OCI-LY7 (cell line): ENCODE measurements at regions not wholly inside any gene's neighbourhood (a gene's known extent, or its start where the extent isn't known, plus 50 kb on each side); places are given as distances from the start of the nearest gene placed in this dataset.

Experiments used
- BruUV-seq: library from RNA; stranded (reverse); fragments of 400-500 nt; replicated peaks from 2 replicates; lab custom pipeline; 2021; lab: Mats Ljungman, UMichigan
- CTCF ChIA-PET: fragments of 300-600 bp; sonication (Branson Sonifier 250); formaldehyde crosslinking; loops from one replicate; lab custom pipeline; 2022; ENCODE audit warnings: antibody characterized with exemption; ENCODE audit not compliant: unreplicated experiment; lab: Charles Lee
- POLR2A ChIA-PET: fragments of 300-600 bp; sonication (Branson Sonifier 250); formaldehyde crosslinking; loops from one replicate; lab custom pipeline; 2022; ENCODE audit warnings: antibody characterized with exemption; lab: Charles Lee
- DNase-seq: peaks from one replicate; pipeline ENCODE4 v3.0.0-alpha.2; 2015; ENCODE audit warnings: low spot score
- H2AFZ ChIP-seq: fragments of 200-600 bp; sonication (generic), shearing (Covaris generic); 2 replicates; pipeline ENCODE4 v1.6.1; 2014; ENCODE audit warnings: mild to moderate bottlenecking, antibody characterized with exemption, low read length, moderate library complexity
- H3K27ac ChIP-seq: fragments of 200-600 bp; sonication (generic); 2 replicates; pipeline ENCODE4 v1.5.1; 2014; ENCODE audit warnings: mixed run types, low read depth, mild to moderate bottlenecking, moderate library complexity, low read length, inconsistent platforms; ENCODE audit not compliant: poor library complexity, severe bottlenecking
- H3K36me3 ChIP-seq: fragments of 200-600 bp; sonication (generic); 2 replicates; pipeline ENCODE4 v1.6.1; 2014; ENCODE audit warnings: mild to moderate bottlenecking, antibody characterized with exemption, low read length, moderate library complexity, mixed read lengths; ENCODE audit not compliant: insufficient read depth
- H3K4me1 ChIP-seq: fragments of 200-600 bp; sonication (generic); 2 replicates; pipeline ENCODE4 v1.5.1; 2014; ENCODE audit warnings: mild to moderate bottlenecking, low read length; ENCODE audit not compliant: insufficient read depth, poor library complexity, severe bottlenecking
- H3K4me2 ChIP-seq: fragments of 200-600 bp; sonication (generic); 2 replicates; pipeline ENCODE4 v1.6.1; 2014; ENCODE audit warnings: mild to moderate bottlenecking, low read length
- H3K4me3 ChIP-seq: fragments of 200-600 bp; sonication (generic); 2 replicates; pipeline ENCODE4 v1.5.1; 2014; ENCODE audit warnings: mild to moderate bottlenecking, low read depth, low read length; ENCODE audit not compliant: poor library complexity, severe bottlenecking
- H3K79me2 ChIP-seq: fragments of 200-600 bp; sonication (generic); 2 replicates; pipeline ENCODE4 v1.6.1; 2016; ENCODE audit warnings: low read depth, mild to moderate bottlenecking, low read length, moderate library complexity, mixed read lengths; ENCODE audit not compliant: insufficient read depth
- H3K9me2 ChIP-seq: fragments of 200-600 bp; sonication (generic); 2 replicates; pipeline ENCODE4 v1.6.1; 2016; ENCODE audit warnings: mild to moderate bottlenecking, low read length, mixed read lengths; ENCODE audit not compliant: insufficient read depth
- H3K9me3 ChIP-seq: fragments of 200-600 bp; sonication (generic); 2 replicates; pipeline ENCODE4 v1.6.1; 2014; ENCODE audit warnings: mild to moderate bottlenecking, mixed run types, low read length, mixed read lengths
- H4K20me1 ChIP-seq: fragments of 200-600 bp; sonication (generic); 2 replicates; pipeline ENCODE4 v1.6.1; 2014; ENCODE audit warnings: mild to moderate bottlenecking, antibody characterized with exemption, low read length, moderate library complexity, mixed read lengths; ENCODE audit not compliant: insufficient read depth
- EZH2phosphoT487 ChIP-seq: fragments of 200-600 bp; sonication (generic); IDR thresholded peaks from 2 replicates; pipeline ENCODE4 v1.6.1; 2018; ENCODE audit warnings: low read depth, borderline replicate concordance, mild to moderate bottlenecking, mixed run types, antibody characterized with exemption, low read length, moderate library complexity, mixed read lengths
- intact Hi-C: fragments of 100-400 bp; cut with micrococcal nuclease; formaldehyde crosslinking; loops from one replicate; pipeline ENCODE4 v1.10.0; 2022; ENCODE audit not compliant: unreplicated experiment
- TF ChIP-seq, protein P1 (sequence below): fragments of 200-600 bp; sonication (generic); conservative IDR thresholded peaks from 2 replicates; pipeline ENCODE4 v1.5.1; 2014; ENCODE audit warnings: mild to moderate bottlenecking, antibody characterized with exemption, low read length, moderate library complexity, mixed read lengths

DNA sequence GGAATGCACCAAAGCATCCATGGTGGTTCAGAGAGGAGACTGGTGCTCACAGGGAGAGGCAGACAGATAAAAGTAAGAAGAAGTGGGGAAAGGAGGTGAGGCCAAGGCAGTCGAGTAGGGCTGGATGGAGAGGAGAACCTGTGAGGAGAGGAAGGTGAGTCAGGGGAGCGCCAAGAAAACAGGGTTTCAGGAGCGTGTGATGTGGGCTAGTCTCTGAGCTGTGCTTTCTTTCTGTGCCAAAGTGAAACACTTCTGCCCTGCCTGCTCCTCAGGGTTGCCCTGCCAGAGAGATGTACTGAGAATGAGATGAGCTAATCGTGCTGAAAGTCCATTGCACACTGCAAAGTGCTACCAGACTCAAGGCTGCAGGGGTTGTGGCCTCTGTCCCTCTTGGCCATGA, 310.7 kb upstream of the CCL2 start:
- ChIA-PET CTCF (no interaction called here), POLR2A (no interaction called here)
- Histone ChIP-seq H3K9me3 (no peaks in the 10 kb centered on the region), H4K20me1 (no peaks in the 10 kb centered on the region), H2AFZ (no peak overlapping the region), H3K4me3 (no peak overlapping the region), H3K36me3 (no peaks in the 10 kb centered on the region), H3K9me2 (no peaks in the 10 kb centered on the region), H3K27ac (no peak overlapping the region), H3K4me1 (no peaks in the 10 kb centered on the region), H3K4me2 (no peak overlapping the region), H3K79me2 (no peaks in the 10 kb centered on the region)
- TF ChIP-seq, protein P1, sequence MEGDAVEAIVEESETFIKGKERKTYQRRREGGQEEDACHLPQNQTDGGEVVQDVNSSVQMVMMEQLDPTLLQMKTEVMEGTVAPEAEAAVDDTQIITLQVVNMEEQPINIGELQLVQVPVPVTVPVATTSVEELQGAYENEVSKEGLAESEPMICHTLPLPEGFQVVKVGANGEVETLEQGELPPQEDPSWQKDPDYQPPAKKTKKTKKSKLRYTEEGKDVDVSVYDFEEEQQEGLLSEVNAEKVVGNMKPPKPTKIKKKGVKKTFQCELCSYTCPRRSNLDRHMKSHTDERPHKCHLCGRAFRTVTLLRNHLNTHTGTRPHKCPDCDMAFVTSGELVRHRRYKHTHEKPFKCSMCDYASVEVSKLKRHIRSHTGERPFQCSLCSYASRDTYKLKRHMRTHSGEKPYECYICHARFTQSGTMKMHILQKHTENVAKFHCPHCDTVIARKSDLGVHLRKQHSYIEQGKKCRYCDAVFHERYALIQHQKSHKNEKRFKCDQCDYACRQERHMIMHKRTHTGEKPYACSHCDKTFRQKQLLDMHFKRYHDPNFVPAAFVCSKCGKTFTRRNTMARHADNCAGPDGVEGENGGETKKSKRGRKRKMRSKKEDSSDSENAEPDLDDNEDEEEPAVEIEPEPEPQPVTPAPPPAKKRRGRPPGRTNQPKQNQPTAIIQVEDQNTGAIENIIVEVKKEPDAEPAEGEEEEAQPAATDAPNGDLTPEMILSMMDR: no peak
- TF ChIP-seq EZH2phosphoT487: no peak
- DNase-seq: no peak
- intact Hi-C loops: no loop called here
- BruUV-seq: no TSS peak

DNA sequence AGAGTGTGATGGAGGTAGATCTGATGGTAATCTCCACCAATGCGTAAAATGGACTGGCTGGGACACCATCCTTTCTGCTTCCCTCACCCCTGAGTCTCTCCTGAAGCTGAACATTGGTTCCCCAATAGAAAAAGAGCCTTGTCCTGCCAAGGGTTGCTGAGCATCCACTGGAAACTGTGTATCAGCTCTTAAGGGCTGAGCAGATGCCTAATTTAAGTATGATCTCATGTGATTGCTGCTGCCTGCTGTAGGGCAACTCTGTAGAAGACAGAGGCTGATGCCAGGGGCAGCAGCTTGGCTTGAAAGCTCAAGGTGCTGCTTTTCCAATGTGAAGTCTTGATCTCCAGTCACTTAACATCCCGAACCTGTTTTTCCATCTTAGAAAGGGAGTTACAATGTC, 310.3 kb upstream of the CCL2 start:
- H3K36me3 ChIP-seq: no peaks in the 10 kb centered on the region
- POLR2A ChIA-PET: interaction anchor here (1.1 kb wide), 1 partner anchor 44 kb away, joined by 3 read pairs; no protein-coding TSS in a partner anchor
- no peak for DNase-seq
- no peak overlapping the region for H2AFZ ChIP-seq
- H3K79me2 ChIP-seq: no peaks in the 10 kb centered on the region
- no peaks in the 10 kb centered on the region for H3K4me1 ChIP-seq
- H4K20me1 ChIP-seq: no peaks in the 10 kb centered on the region
- TF ChIP-seq EZH2phosphoT487: no peak
- TF ChIP-seq, protein P1: no peak
- no peaks in the 10 kb centered on the region for H3K9me2 ChIP-seq
- CTCF ChIA-PET: no interaction called here
- H3K9me3 ChIP-seq: no peaks in the 10 kb centered on the region
- no peak overlapping the region for H3K4me3 ChIP-seq
- intact Hi-C loops: no loop called here
- H3K27ac ChIP-seq: no peak overlapping the region
- BruUV-seq: no TSS peak
- H3K4me2 ChIP-seq: no peak overlapping the region

DNA sequence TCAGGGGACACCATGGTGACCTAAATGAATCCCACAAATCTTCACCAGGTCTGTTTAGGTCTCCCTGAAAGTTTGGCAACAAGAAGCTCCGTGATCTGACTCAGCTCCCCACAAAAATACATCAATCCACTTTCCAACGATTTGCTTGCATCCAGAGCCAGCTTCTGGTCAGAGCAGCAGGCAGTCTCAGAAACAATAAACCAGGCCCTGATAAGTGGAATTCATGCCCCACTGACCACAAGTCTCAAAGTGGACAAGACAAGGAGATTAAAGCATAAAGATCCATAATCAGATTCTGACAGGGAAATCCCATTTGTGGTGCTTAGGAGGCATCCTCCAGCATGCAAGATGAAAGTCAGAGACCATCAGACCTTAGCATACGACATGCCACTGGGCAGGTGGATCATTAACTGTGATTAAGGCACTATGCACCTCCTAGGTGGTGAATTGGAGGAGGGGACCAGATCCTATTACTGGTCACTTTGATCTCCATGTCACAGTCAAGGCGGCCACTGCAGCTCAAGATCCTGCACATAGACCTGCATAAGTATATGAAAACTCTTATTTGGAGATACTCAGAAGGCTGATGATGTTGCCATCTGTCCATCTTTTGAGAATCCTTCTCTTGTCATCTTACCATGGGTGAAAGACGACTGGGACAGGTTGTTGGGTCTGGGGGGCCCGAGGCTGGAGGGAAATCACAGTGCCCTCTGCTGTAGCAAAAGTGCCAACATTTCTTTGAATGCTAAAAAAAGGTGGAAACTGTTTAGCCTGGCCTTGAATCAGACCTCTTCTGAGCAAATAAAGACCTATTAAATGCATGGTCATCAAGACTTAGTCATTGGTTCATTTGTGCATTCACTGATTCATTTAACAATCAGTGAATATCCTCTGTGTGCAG, 309.2 kb upstream of the CCL2 start:
- no peaks in the 10 kb centered on the region for H3K9me3 ChIP-seq
- H3K27ac ChIP-seq: no peak overlapping the region
- BruUV-seq: no TSS peak
- H3K36me3 ChIP-seq: no peaks in the 10 kb centered on the region
- H2AFZ ChIP-seq: no peak overlapping the region
- POLR2A ChIA-PET: interaction anchor here (1.1 kb wide), 1 partner anchor 43 kb away, joined by 3 read pairs; no protein-coding TSS in a partner anchor
- H3K4me1 ChIP-seq: no peaks in the 10 kb centered on the region
- H3K4me3 ChIP-seq: no peak overlapping the region
- H3K4me2 ChIP-seq: no peak overlapping the region
- intact Hi-C loops: no loop called here
- no peaks in the 10 kb centered on the region for H3K9me2 ChIP-seq
- no peak for TF ChIP-seq EZH2phosphoT487
- TF ChIP-seq, protein P1: no peak
- no peaks in the 10 kb centered on the region for H4K20me1 ChIP-seq
- CTCF ChIA-PET: no interaction called here
- no peaks in the 10 kb centered on the region for H3K79me2 ChIP-seq
- DNase-seq: no peak
